ENCODE measurements at regions not wholly inside any gene's neighbourhood (a gene's known extent, or its start where the extent isn't known, plus 50 kb on each side); places are given as distances from the start of the nearest gene placed in this dataset.

- TF ChIP-seq CTCF (IDR thresholded peaks at IDR 0.05) (no peak), EP300 (IDR thresholded peaks at IDR 0.05; ENCODE audit: low read depth) (no peak), POLR2A (IDR thresholded peaks at IDR 0.05) (no peak)
Observed at GRCh38 chr7:53602817-53603418, 567.5 kb downstream of the POM121L12 start.
